GM23248 (cell line): ENCODE measurements at regions not wholly inside any gene's neighbourhood (a gene's known extent, or its start where the extent isn't known, plus 50 kb on each side); places are given as distances from the start of the nearest gene placed in this dataset.
"Not testable (repeated sequence)": the region's sequence is repeated elsewhere in the genome, so short reads cannot be mapped to it uniquely, and the experiment has no call there.

Experiments
- DNase-seq: peaks from one replicate; pipeline ENCODE4 v3.0.0-alpha.2; 2015
- H2AFZ ChIP-seq: fragments of 200-600 bp; sonication (generic); 2 replicates; pipeline ENCODE4 v1.6.1; 2016; ENCODE audit warnings: antibody characterized with exemption
- H3F3A ChIP-seq: fragments of 200-600 bp; sonication (generic); 2 replicates; pipeline ENCODE4 v1.6.1; 2016; ENCODE audit warnings: mild to moderate bottlenecking, antibody characterized with exemption, mixed run types; ENCODE audit not compliant: insufficient read depth
- H3K27ac ChIP-seq: fragments of 200-600 bp; sonication (generic); 2 replicates; pipeline ENCODE4 v1.5.1; 2016; ENCODE audit warnings: mild to moderate bottlenecking
- H3K27me3 ChIP-seq: fragments of 200-600 bp; sonication (generic); replicated peaks from 2 replicates; pipeline ENCODE4 v1.6.1; 2016; ENCODE audit warnings: mild to moderate bottlenecking; ENCODE audit not compliant: insufficient read depth
- H3K36me3 ChIP-seq: fragments of 200-600 bp; sonication (generic); 2 replicates; pipeline ENCODE4 v1.6.1; 2016; ENCODE audit warnings: low read depth, mild to moderate bottlenecking
- H3K4me1 ChIP-seq: fragments of 200-600 bp; sonication (generic); 2 replicates; pipeline ENCODE4 v1.6.1; 2016; ENCODE audit warnings: mild to moderate bottlenecking; ENCODE audit not compliant: insufficient read depth
- H3K4me2 ChIP-seq: fragments of 200-600 bp; sonication (generic); one replicate; pipeline ENCODE4 v1.6.1; 2016; ENCODE audit warnings: mild to moderate bottlenecking; ENCODE audit not compliant: unreplicated experiment
- H3K4me3 ChIP-seq: fragments of 200-600 bp; sonication (generic); 2 replicates; pipeline ENCODE4 v1.5.1; 2016; ENCODE audit warnings: mild to moderate bottlenecking
- H3K79me2 ChIP-seq: fragments of 200-600 bp; sonication (generic); 2 replicates; pipeline ENCODE4 v1.6.1; 2016; ENCODE audit warnings: mild to moderate bottlenecking; ENCODE audit not compliant: insufficient read depth
- H3K9ac ChIP-seq: fragments of 200-600 bp; sonication (generic); 2 replicates; pipeline ENCODE4 v1.6.1; 2016; ENCODE audit warnings: mild to moderate bottlenecking
- H3K9me2 ChIP-seq: fragments of 200-600 bp; sonication (generic); 2 replicates; pipeline ENCODE4 v1.6.1; 2016; ENCODE audit warnings: mixed run types, mild to moderate bottlenecking, moderate library complexity; ENCODE audit not compliant: insufficient read depth
- H3K9me3 ChIP-seq: fragments of 200-600 bp; sonication (generic); one replicate; pipeline ENCODE4 v1.6.1; 2017; ENCODE audit warnings: low read depth
- H4K20me1 ChIP-seq: fragments of 200-600 bp; sonication (generic); 2 replicates; pipeline ENCODE4 v1.6.0; 2016; ENCODE audit not compliant: insufficient read depth
- EZH2 ChIP-seq: fragments of 200-600 bp; sonication (generic); IDR thresholded peaks from 2 replicates; pipeline ENCODE4 v1.6.1; 2018; ENCODE audit warnings: antibody characterized with exemption, mild to moderate bottlenecking; ENCODE audit not compliant: insufficient read depth, poor library complexity, severe bottlenecking
- EZH2phosphoT487 ChIP-seq: fragments of 200-600 bp; sonication (generic); IDR thresholded peaks from 2 replicates; pipeline ENCODE4 v1.6.1; 2018; ENCODE audit warnings: antibody characterized with exemption, moderate library complexity, mild to moderate bottlenecking, low read depth; ENCODE audit not compliant: insufficient read depth
- WGBS, 2 experiments: methylation state at CpG; one replicate each; pipeline ENCODE4 v1.1.6; 2015 to 2017; ENCODE audit warnings: low lambda C conversion rate in 2 of 2, low coverage in 1 of 2; ENCODE audit errors: missing lambda C conversion rate in 2 of 2; 5-methylcytosine and 5-hydroxymethylcytosine counted together
- in situ Hi-C: fragments of 300-500 bp; cut with MboI; formaldehyde crosslinking; loops from 2 replicates; pipeline ENCODE4 v1.15.0; 2020

GRCh38 chr20:56752274-56752673 lies 123.2 kb downstream of the TFAP2C start:
- Histone ChIP-seq H2AFZ (peak overlapping the region; percentile 63), H3K9ac (no peak overlapping the region)
- DNase-seq, result peak; percentile 65

DNA sequence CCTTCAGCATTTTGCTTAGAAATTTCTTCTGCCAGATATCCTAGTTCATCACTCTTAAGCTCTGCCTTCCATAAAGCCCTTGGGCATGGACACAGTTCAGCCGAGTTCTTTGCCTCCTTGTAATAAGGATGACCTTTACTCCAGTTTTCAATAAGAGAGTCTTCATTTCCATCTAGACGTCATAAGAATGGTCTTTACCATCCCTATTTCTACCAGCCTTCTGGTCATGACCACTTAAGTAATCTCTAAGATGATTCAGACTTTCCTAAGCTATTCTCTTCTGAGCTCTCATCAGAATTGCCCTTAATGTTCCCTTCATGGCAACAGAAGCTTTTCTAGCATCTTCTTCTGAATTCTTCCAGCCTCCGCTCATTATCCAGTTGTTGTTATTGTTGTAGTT lies 126.1 kb downstream of the TFAP2C start:
- no peaks in the 10 kb centered on the region for H3K9me2 ChIP-seq
- H3K79me2 ChIP-seq, result no peaks in the 10 kb centered on the region
- H3K4me2 ChIP-seq, result no peak overlapping the region
- H2AFZ ChIP-seq, result no peak overlapping the region
- H3K4me1 ChIP-seq, result peaks cover 12% of the 10 kb centered on the region; the same call in 1 of the 2 replicates
- H4K20me1 ChIP-seq, result no peaks in the 10 kb centered on the region
- H3F3A ChIP-seq, result 0 out of 2 replicates have a peak, but pooled peaks cover 13% of the 10 kb centered on the region
- H3K9ac ChIP-seq, result no peak overlapping the region
- no peak overlapping the region for H3K4me3 ChIP-seq
- in situ Hi-C loops, result no loop called here
- 65 to 69% methylated on average over 3 of the region's 3 CpGs for WGBS, 2 experiments
- no peak overlapping the region; the same call in 1 of the 2 replicates for H3K27ac ChIP-seq
- no peaks in the 10 kb centered on the region for H3K9me3 ChIP-seq
- peak; percentile 69 for DNase-seq
- H3K27me3 ChIP-seq, result 0 out of 2 replicates have a peak, but pooled peaks cover 6% of the 10 kb centered on the region
- TF ChIP-seq EZH2phosphoT487 (no peak), EZH2 (no peak)
- H3K36me3 ChIP-seq, result no peaks in the 10 kb centered on the region

More at GRCh38 chr20:56752274-56752673, 123.2 kb downstream of the TFAP2C start:
- Histone ChIP-seq H3K4me1 (peaks cover 12% of the 10 kb centered on the region; the same call in 1 of the 2 replicates), H3K27me3 (peaks cover 6% of the 10 kb centered on the region; the same call in 1 of the 2 replicates), H3K9me3 (no peaks in the 10 kb centered on the region), H4K20me1 (no peaks in the 10 kb centered on the region), H3F3A (0 out of 2 replicates have a peak, but pooled peaks cover 13% of the 10 kb centered on the region), H3K9me2 (no peaks in the 10 kb centered on the region), H3K27ac (no peak overlapping the region), H3K79me2 (no peaks in the 10 kb centered on the region), H3K4me3 (peak overlapping the region; percentile 24; the same call in 1 of the 2 replicates), H3K4me2 (peak overlapping the region; percentile 41), H3K36me3 (no peaks in the 10 kb centered on the region)
- in situ Hi-C loops, result no loop called here
- WGBS, 2 experiments, result 29 to 39% methylated on average over 8 of the region's 8 CpGs
- TF ChIP-seq EZH2 (no peak), EZH2phosphoT487 (no peak)

- DNase-seq, result peak; percentile 71
- in situ Hi-C loops, H4K20me1 ChIP-seq, H3K9ac ChIP-seq, H2AFZ ChIP-seq, H3K4me3 ChIP-seq, H3K36me3 ChIP-seq, H3K27me3 ChIP-seq, H3K79me2 ChIP-seq, H3K9me3 ChIP-seq, H3K9me2 ChIP-seq: not testable (repeated sequence)
- 10 to 13% methylated on average over 5 of the region's 5 CpGs for WGBS, 2 experiments
- Histone ChIP-seq H3K4me1 (peaks cover 12% of the 10 kb centered on the region; the same call in 1 of the 2 replicates), H3K4me2 (peak overlapping the region; percentile 2), H3F3A (0 out of 2 replicates have a peak, but pooled peaks cover 13% of the 10 kb centered on the region), H3K27ac (peak overlapping the region; percentile 51)
These were observed 127.6 kb downstream of the TFAP2C start for GRCh38 chr20:56756658-56757057.

GRCh38 chr20:56758706-56759105 lies 129.6 kb downstream of the TFAP2C start:
- Histone ChIP-seq H3K9ac (no peak overlapping the region), H3K9me3 (no peaks in the 10 kb centered on the region), H3K4me3 (no peak overlapping the region), H4K20me1 (no peaks in the 10 kb centered on the region), H3K27ac (no peak overlapping the region), H3F3A (0 out of 2 replicates have a peak, but pooled peaks cover 5% of the 10 kb centered on the region), H3K4me2 (no peak overlapping the region), H3K9me2 (no peaks in the 10 kb centered on the region), H3K36me3 (no peaks in the 10 kb centered on the region), H3K79me2 (no peaks in the 10 kb centered on the region), H2AFZ (no peak overlapping the region), H3K27me3 (no peaks in the 10 kb centered on the region), H3K4me1 (peaks cover 8% of the 10 kb centered on the region; the same call in 1 of the 2 replicates)
- TF ChIP-seq EZH2phosphoT487 (no peak), EZH2 (no peak)
- in situ Hi-C loops, result no loop called here
- no peak for DNase-seq
- 78 to 88% methylated on average over 3 of the region's 3 CpGs for WGBS, 2 experiments

GRCh38 chr20:56759741-56760278 lies 130.7 kb downstream of the TFAP2C start:
- Histone ChIP-seq H3K9me2 (no peaks in the 10 kb centered on the region), H3K27ac (no peak overlapping the region), H3K4me3 (no peak overlapping the region), H3K9me3 (no peaks in the 10 kb centered on the region), H3F3A (0 out of 2 replicates have a peak, but pooled peaks cover 5% of the 10 kb centered on the region), H3K9ac (no peak overlapping the region), H3K79me2 (no peaks in the 10 kb centered on the region), H4K20me1 (no peaks in the 10 kb centered on the region), H3K36me3 (no peaks in the 10 kb centered on the region), H3K4me2 (no peak overlapping the region), H3K4me1 (peaks cover 8% of the 10 kb centered on the region; the same call in 1 of the 2 replicates), H2AFZ (no peak overlapping the region), H3K27me3 (no peaks in the 10 kb centered on the region)
- DNase-seq, result no peak
- TF ChIP-seq EZH2phosphoT487 (no peak), EZH2 (no peak)
- in situ Hi-C loops, result no loop called here
- WGBS, 2 experiments, result 84 to 86% methylated on average over 8 of the region's 8 CpGs
